Fibroblast of lung (primary cell): ENCODE measurements at regions not wholly inside any gene's neighbourhood (a gene's known extent, or its start where the extent isn't known, plus 50 kb on each side); places are given as distances from the start of the nearest gene placed in this dataset.

Experiments
- DNase-seq, 2 donors: peaks; one replicate each; pipeline versions ENCODE4 v3.0.0 to v3.0.0-alpha.2; 2010; ENCODE audit warnings: low read depth in 2 of 2
- H2AFZ ChIP-seq: 2 replicates; pipeline ENCODE4 v1.5.1; 2012; ENCODE audit warnings: low read length, control low read depth, inconsistent platforms
- H3K27ac ChIP-seq: 2 replicates; pipeline ENCODE4 v1.5.1; 2011; ENCODE audit warnings: low read length, control low read depth; ENCODE audit not compliant: insufficient read depth
- H3K27me3 ChIP-seq: 2 replicates; pipeline ENCODE4 v1.5.1; 2011; ENCODE audit warnings: mild to moderate bottlenecking, low read length; ENCODE audit not compliant: control insufficient read depth, insufficient read depth
- H3K36me3 ChIP-seq: 2 replicates; pipeline ENCODE4 v1.5.1; 2011; ENCODE audit warnings: low read length; ENCODE audit not compliant: control insufficient read depth, insufficient read depth
- H3K4me1 ChIP-seq: 2 replicates; pipeline ENCODE4 v1.5.1; 2011; ENCODE audit warnings: low read length; ENCODE audit not compliant: control insufficient read depth, insufficient read depth; ENCODE audit errors: extremely low read depth
- H3K4me2 ChIP-seq: 2 replicates; pipeline ENCODE4 v1.5.1; 2011; ENCODE audit warnings: low read length, control low read depth; ENCODE audit not compliant: insufficient read depth; ENCODE audit errors: extremely low read depth
- H3K4me3 ChIP-seq, 4 experiments: fragments of 200-600 bp in 1 of 4; sonication (generic) in 1 of 4; replicated peaks in 1 of 4; 2 replicates each; pipeline ENCODE4 v1.5.1; 2011 to 2016; ENCODE audit warnings: low read length in 4 of 4, low read depth in 3 of 4, mild to moderate bottlenecking in 3 of 4, control low read depth in 2 of 4, inconsistent platforms in 1 of 4, mixed read lengths in 1 of 4; ENCODE audit not compliant: insufficient read depth in 1 of 4; ENCODE audit errors: control extremely low read depth in 1 of 4
- H3K79me2 ChIP-seq: 2 replicates; pipeline ENCODE4 v1.5.1; 2012; ENCODE audit warnings: mild to moderate bottlenecking, low read length, inconsistent platforms; ENCODE audit not compliant: control insufficient read depth, insufficient read depth
- H3K9ac ChIP-seq: 2 replicates; pipeline ENCODE4 v1.5.1; 2011; ENCODE audit warnings: mild to moderate bottlenecking, low read length, control low read depth; ENCODE audit not compliant: insufficient read depth
- H3K9me3 ChIP-seq: 2 replicates; pipeline ENCODE4 v1.5.1; 2012; ENCODE audit warnings: low read depth, low read length; ENCODE audit not compliant: control insufficient read depth, insufficient read depth
- H4K20me1 ChIP-seq: 2 replicates; pipeline ENCODE4 v1.5.1; 2011; ENCODE audit warnings: low read length; ENCODE audit not compliant: control insufficient read depth, insufficient read depth; ENCODE audit errors: extremely low read depth
- EZH2 ChIP-seq: IDR thresholded peaks from 2 replicates; pipeline ENCODE4 v1.5.1; 2012; ENCODE audit warnings: low read length, control low read depth, mild to moderate bottlenecking; ENCODE audit errors: missing control alignments
- TF ChIP-seq, protein P1 (sequence below), 2 donors: IDR thresholded peaks in 1 of 2; conservative IDR thresholded peaks in 1 of 2; 1 replicate in 1 of 2; 2 replicates in 1 of 2; pipeline ENCODE4 v1.5.1; 2011 to 2012; ENCODE audit warnings: low read length in 2 of 2, control low read depth in 1 of 2, inconsistent platforms in 1 of 2, low read depth in 1 of 2, mild to moderate bottlenecking in 1 of 2

DNA sequence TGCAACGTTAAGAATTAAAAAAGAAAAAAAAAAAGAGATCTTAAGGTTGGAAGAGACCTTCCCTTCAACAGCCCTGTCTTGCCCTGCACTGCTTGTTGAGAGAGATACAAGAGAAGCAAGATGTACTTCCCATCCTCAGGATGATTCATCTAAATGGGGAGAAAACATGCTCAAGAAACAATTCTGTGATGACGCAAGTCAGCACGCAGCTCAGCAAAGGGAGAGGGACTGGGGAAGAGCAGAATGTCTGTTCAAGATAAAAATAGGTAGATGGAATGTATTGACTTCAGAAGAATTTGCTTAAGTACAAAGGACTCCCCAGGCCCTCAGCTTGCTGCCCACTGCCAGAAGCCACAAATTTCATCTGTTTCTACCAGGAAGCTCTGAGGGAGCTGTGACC lies 198.2 kb upstream of the SPRED2 start:
- no peaks in the 10 kb centered on the region for H3K27me3 ChIP-seq
- H2AFZ ChIP-seq, result no peak overlapping the region
- no peak overlapping the region for H3K4me2 ChIP-seq
- no peaks in the 10 kb centered on the region for H3K79me2 ChIP-seq
- no peak overlapping the region for H3K4me3 ChIP-seq
- H4K20me1 ChIP-seq, result no peaks in the 10 kb centered on the region
- H3K9ac ChIP-seq, result no peak overlapping the region
- peak; percentile 51 to 89 for DNase-seq
- H3K27ac ChIP-seq, result no peak overlapping the region
- H3K9me3 ChIP-seq, result no peaks in the 10 kb centered on the region
- H3K36me3 ChIP-seq, result no peaks in the 10 kb centered on the region
- TF ChIP-seq, protein P1, sequence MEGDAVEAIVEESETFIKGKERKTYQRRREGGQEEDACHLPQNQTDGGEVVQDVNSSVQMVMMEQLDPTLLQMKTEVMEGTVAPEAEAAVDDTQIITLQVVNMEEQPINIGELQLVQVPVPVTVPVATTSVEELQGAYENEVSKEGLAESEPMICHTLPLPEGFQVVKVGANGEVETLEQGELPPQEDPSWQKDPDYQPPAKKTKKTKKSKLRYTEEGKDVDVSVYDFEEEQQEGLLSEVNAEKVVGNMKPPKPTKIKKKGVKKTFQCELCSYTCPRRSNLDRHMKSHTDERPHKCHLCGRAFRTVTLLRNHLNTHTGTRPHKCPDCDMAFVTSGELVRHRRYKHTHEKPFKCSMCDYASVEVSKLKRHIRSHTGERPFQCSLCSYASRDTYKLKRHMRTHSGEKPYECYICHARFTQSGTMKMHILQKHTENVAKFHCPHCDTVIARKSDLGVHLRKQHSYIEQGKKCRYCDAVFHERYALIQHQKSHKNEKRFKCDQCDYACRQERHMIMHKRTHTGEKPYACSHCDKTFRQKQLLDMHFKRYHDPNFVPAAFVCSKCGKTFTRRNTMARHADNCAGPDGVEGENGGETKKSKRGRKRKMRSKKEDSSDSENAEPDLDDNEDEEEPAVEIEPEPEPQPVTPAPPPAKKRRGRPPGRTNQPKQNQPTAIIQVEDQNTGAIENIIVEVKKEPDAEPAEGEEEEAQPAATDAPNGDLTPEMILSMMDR (conservative IDR thresholded peaks at IDR 0.05 in 1 of 2, IDR thresholded peaks at IDR 0.05 in 1 of 2; ENCODE audit: low read depth in 1 of 2, low read length in 2 of 2), result no peak
- TF ChIP-seq EZH2, result no peak
- no peaks in the 10 kb centered on the region for H3K4me1 ChIP-seq

DNA sequence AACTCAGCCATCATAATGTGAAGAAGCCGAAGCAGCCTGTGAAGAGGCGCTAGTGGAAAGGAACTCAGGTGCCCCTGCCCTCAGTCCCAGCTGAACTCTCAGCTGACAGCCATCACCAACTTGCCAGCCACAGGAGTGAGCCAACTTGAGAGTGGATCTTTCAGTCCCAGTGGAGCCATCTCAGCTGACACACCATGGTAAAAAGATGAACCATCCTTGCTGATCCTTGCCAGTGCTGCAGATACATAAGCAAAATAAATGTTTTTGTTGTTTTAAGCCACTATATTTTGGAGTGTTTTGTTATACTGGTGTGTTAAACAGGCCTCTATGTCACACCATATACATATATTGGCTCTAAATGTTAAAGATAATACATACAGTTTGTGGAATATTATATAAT lies 195.8 kb upstream of the SPRED2 start:
- H3K27ac ChIP-seq, result no peak overlapping the region
- H3K36me3 ChIP-seq, result no peaks in the 10 kb centered on the region

DNA sequence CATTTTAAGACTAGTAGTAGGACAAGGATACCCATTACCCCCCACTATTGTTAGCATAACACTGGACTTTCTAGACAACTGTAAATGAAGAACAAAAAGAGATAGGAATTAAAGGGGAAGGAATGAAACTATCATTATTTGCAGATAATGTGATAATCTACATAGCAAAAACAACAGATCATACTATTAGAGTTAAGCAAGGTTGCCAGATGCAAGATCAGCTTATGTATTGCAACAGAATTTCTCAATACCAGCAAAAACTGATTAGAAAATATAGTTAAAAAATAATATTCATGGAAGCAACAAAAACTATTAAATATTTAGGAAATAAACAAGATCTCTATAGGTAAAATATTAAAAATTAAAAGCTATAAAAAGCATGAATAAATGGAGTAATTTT lies 194.4 kb upstream of the SPRED2 start:
- Histone ChIP-seq H3K4me1 (no peaks in the 10 kb centered on the region), H3K36me3 (no peaks in the 10 kb centered on the region), H3K4me2 (no peak overlapping the region), H2AFZ (no peak overlapping the region), H3K9ac (no peak overlapping the region), H4K20me1 (no peaks in the 10 kb centered on the region), H3K27me3 (peaks cover 5% of the 10 kb centered on the region), H3K79me2 (no peaks in the 10 kb centered on the region), H3K9me3 (no peaks in the 10 kb centered on the region), H3K27ac (no peak overlapping the region), H3K4me3 (no peak overlapping the region)
- DNase-seq, result peak in 1 of 2 donors; percentile 20
- TF ChIP-seq, protein P1 (conservative IDR thresholded peaks at IDR 0.05 in 1 of 2, IDR thresholded peaks at IDR 0.05 in 1 of 2; ENCODE audit: low read depth in 1 of 2, low read length in 2 of 2), result no peak
- no peak for TF ChIP-seq EZH2

More for the DNA sequence above, 195.8 kb upstream of the SPRED2 start:
- H3K4me3 ChIP-seq, result no peak overlapping the region
- H3K4me1 ChIP-seq, result no peaks in the 10 kb centered on the region
- TF ChIP-seq, protein P1 (conservative IDR thresholded peaks at IDR 0.05 in 1 of 2, IDR thresholded peaks at IDR 0.05 in 1 of 2; ENCODE audit: low read depth in 1 of 2, low read length in 2 of 2), result no peak
- TF ChIP-seq EZH2, result no peak
- DNase-seq, result no peak
- no peak overlapping the region for H3K9ac ChIP-seq
- H4K20me1 ChIP-seq, result no peaks in the 10 kb centered on the region
- H3K27me3 ChIP-seq, result peaks cover 3% of the 10 kb centered on the region
- no peaks in the 10 kb centered on the region for H3K79me2 ChIP-seq
- H3K4me2 ChIP-seq, result no peak overlapping the region
- no peaks in the 10 kb centered on the region for H3K9me3 ChIP-seq
- no peak overlapping the region for H2AFZ ChIP-seq
